ENCODE measurements at regions not wholly inside any gene's neighbourhood (a gene's known extent, or its start where the extent isn't known, plus 50 kb on each side); places are given as distances from the start of the nearest gene placed in this dataset.

DNA sequence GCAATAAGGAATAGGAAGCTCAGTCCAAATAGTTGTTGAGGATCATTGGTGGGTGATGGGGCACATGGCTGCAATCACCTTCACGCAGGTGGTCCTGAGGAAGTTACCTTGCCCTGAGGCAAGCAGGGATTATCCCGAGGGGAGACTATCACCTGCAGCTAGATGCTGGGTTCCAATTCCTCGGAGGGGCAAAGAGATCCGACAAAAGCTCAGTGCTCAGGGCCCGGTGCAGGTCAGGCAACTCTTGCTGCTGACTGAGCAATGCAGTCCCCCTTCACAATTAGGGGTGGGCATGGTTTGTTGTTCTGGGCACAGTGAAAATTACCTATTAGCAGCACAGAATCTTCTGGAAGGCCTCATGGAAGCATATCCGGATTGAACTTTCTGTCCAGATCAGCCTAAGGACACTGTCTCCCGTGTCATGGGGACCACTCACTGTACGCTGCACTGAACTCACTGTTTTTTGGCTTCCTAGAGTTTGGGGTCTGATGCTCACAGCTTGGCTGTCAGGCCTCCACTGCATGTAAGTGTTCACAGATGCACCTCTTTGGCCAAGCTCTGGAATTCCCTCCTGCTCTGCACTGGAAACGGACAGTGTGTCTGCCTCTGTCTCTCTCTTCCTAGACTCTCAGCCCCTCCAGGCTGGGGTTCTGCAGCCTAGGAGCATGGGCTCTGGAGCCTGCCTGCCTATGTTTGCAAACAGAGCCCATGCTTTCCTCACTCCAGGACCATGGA, 372.7 kb downstream of the ZNF536 start:
- Mint-ChIP-seq H3K27me3 (peaks cover 4% of the 10 kb centered on the region), H3K4me3 (no peak overlapping the region), H3K9me3 (peaks cover 0 to 11% (median 0%) of the 10 kb centered on the region in 7 donors), H3K4me1 (no peaks in the 10 kb centered on the region), H3K36me3 (no peaks in the 10 kb centered on the region), H3K27ac (no peak overlapping the region)
- Histone ChIP-seq H3K4me1 (ENCODE audit: control insufficient read depth, insufficient read depth, low read length, poor library complexity, severe bottlenecking) (no peaks in the 10 kb centered on the region), H3K36me3 (ENCODE audit: control insufficient read depth, insufficient read depth, low read length) (no peaks in the 10 kb centered on the region), H3K27ac (ENCODE audit: insufficient read depth, low read length, poor library complexity, severe bottlenecking) (no peak overlapping the region), H3K4me3 (ENCODE audit: low read depth, low read length) (no peak overlapping the region), H3K27me3 (ENCODE audit: control insufficient read depth, insufficient read depth, low read length) (no peaks in the 10 kb centered on the region), H3K9me3 (ENCODE audit: control insufficient read depth in 2 of 2, low read length in 2 of 2) (no peaks in the 10 kb centered on the region)
- no peak for ATAC-seq (ENCODE audit: low read depth in 2 of 2)
- DNase-seq, result no peak

DNA sequence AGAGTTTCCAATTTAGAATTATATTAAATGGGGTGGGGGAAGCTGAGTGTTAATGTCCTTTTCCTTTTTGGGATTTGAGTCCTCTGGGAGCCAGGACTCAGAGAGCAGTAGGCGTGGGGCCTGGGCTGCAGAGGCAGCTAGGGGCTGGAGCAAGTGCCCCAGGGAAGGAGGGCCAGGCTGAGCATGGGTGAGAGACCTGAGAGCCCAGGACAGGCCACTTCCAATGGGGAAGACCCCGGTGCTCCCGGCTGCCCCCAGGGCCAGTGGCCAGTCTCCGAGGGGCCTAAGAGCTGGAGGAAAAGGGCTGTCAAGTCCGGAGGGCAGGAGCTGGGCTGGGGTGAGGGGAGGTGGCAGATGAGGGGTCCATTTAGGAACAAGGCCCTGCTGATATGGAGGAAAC, 371.5 kb downstream of the ZNF536 start:
- Mint-ChIP-seq H3K27me3 (peaks cover 4% of the 10 kb centered on the region), H3K9me3 (peaks cover 0 to 2% (median 0%) of the 10 kb centered on the region in 7 donors), H3K4me3 (no peak overlapping the region), H3K36me3 (no peaks in the 10 kb centered on the region), H3K27ac (no peak overlapping the region), H3K4me1 (no peaks in the 10 kb centered on the region)
- Histone ChIP-seq H3K4me1 (ENCODE audit: control insufficient read depth, insufficient read depth, low read length, poor library complexity, severe bottlenecking) (no peaks in the 10 kb centered on the region), H3K36me3 (ENCODE audit: control insufficient read depth, insufficient read depth, low read length) (no peaks in the 10 kb centered on the region), H3K4me3 (ENCODE audit: low read depth, low read length) (no peak overlapping the region), H3K9me3 (ENCODE audit: control insufficient read depth in 2 of 2, low read length in 2 of 2) (no peaks in the 10 kb centered on the region), H3K27ac (ENCODE audit: insufficient read depth, low read length, poor library complexity, severe bottlenecking) (no peak overlapping the region), H3K27me3 (ENCODE audit: control insufficient read depth, insufficient read depth, low read length) (no peaks in the 10 kb centered on the region)
- ATAC-seq (ENCODE audit: low read depth in 2 of 2), result no peak
- DNase-seq, result no peak

GRCh38 chr19:30743011-30743410, 370.8 kb downstream of the ZNF536 start:
- no peaks in the 10 kb centered on the region for H3K9me3 ChIP-seq (ENCODE audit: control insufficient read depth in 2 of 2, low read length in 2 of 2)
- Mint-ChIP-seq H3K27me3 (peaks cover 4% of the 10 kb centered on the region), H3K27ac (no peak overlapping the region), H3K4me3 (no peak overlapping the region), H3K9me3 (peaks cover 0 to 2% (median 0%) of the 10 kb centered on the region in 7 donors), H3K4me1 (no peaks in the 10 kb centered on the region), H3K36me3 (no peaks in the 10 kb centered on the region)
- DNase-seq, result no peak
- no peaks in the 10 kb centered on the region for H3K36me3 ChIP-seq (ENCODE audit: control insufficient read depth, insufficient read depth, low read length)
- H3K27me3 ChIP-seq (ENCODE audit: control insufficient read depth, insufficient read depth, low read length), result no peaks in the 10 kb centered on the region
- H3K27ac ChIP-seq (ENCODE audit: insufficient read depth, low read length, poor library complexity, severe bottlenecking), result no peak overlapping the region
- no peak for ATAC-seq (ENCODE audit: low read depth in 2 of 2)
- no peak overlapping the region for H3K4me3 ChIP-seq (ENCODE audit: low read depth, low read length)
- H3K4me1 ChIP-seq (ENCODE audit: control insufficient read depth, insufficient read depth, low read length, poor library complexity, severe bottlenecking), result no peaks in the 10 kb centered on the region

DNA sequence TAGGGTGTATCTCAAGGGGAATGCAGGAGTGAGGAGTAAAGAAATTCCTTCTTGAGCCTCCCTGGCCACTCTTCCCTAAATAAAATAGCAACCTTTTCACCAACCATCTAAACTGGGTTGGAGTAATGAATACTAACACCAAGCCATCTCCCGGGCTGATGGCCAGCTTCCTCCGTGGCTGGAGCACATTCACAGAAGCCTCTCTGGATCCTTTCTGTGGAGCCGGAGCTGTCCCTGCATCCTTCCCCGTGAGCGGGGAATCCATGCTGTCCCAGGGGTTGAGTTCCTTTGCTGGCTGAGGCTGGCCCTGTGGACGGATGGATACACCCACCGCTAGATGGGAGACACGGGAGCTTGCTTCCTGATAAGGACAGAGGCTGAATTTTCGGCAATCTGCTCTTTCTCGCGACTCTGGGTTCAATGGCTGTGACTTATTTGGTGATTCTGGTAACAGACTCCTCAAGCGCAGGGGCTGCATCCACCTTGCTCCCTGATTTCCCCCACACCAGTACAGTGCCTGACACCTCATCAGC, 370.3 kb downstream of the ZNF536 start:
- Histone ChIP-seq H3K36me3 (ENCODE audit: control insufficient read depth, insufficient read depth, low read length) (no peaks in the 10 kb centered on the region), H3K27me3 (ENCODE audit: control insufficient read depth, insufficient read depth, low read length) (no peaks in the 10 kb centered on the region), H3K4me3 (ENCODE audit: low read depth, low read length) (no peak overlapping the region), H3K4me1 (ENCODE audit: control insufficient read depth, insufficient read depth, low read length, poor library complexity, severe bottlenecking) (no peaks in the 10 kb centered on the region), H3K27ac (ENCODE audit: insufficient read depth, low read length, poor library complexity, severe bottlenecking) (no peak overlapping the region), H3K9me3 (ENCODE audit: control insufficient read depth in 2 of 2, low read length in 2 of 2) (no peaks in the 10 kb centered on the region)
- no peak overlapping the region for H3K4me3 Mint-ChIP-seq
- ATAC-seq (ENCODE audit: low read depth in 2 of 2) (no peak), DNase-seq (no peak)
- peaks cover 0 to 2% (median 0%) of the 10 kb centered on the region in 7 donors for H3K9me3 Mint-ChIP-seq
- peaks cover 4% of the 10 kb centered on the region for H3K27me3 Mint-ChIP-seq
- no peaks in the 10 kb centered on the region for H3K36me3 Mint-ChIP-seq
- H3K4me1 Mint-ChIP-seq, result no peaks in the 10 kb centered on the region
- H3K27ac Mint-ChIP-seq, result no peak overlapping the region

- Histone ChIP-seq H3K27ac (ENCODE audit: insufficient read depth, low read length, poor library complexity, severe bottlenecking) (no peak overlapping the region), H3K4me1 (ENCODE audit: control insufficient read depth, insufficient read depth, low read length, poor library complexity, severe bottlenecking) (no peaks in the 10 kb centered on the region), H3K9me3 (ENCODE audit: control insufficient read depth in 2 of 2, low read length in 2 of 2) (no peaks in the 10 kb centered on the region), H3K27me3 (ENCODE audit: control insufficient read depth, insufficient read depth, low read length) (no peaks in the 10 kb centered on the region), H3K4me3 (ENCODE audit: low read depth, low read length) (no peak overlapping the region), H3K36me3 (ENCODE audit: control insufficient read depth, insufficient read depth, low read length) (no peaks in the 10 kb centered on the region)
- Mint-ChIP-seq H3K9me3 (peaks cover 0 to 1% (median 0%) of the 10 kb centered on the region in 7 donors), H3K4me1 (no peaks in the 10 kb centered on the region), H3K4me3 (no peak overlapping the region), H3K27ac (no peak overlapping the region), H3K27me3 (peaks cover 4% of the 10 kb centered on the region), H3K36me3 (no peaks in the 10 kb centered on the region)
- no peak for DNase-seq
- no peak for ATAC-seq (ENCODE audit: low read depth in 2 of 2)
These were observed 369.4 kb downstream of the ZNF536 start for GRCh38 chr19:30741566-30741965.

DNA sequence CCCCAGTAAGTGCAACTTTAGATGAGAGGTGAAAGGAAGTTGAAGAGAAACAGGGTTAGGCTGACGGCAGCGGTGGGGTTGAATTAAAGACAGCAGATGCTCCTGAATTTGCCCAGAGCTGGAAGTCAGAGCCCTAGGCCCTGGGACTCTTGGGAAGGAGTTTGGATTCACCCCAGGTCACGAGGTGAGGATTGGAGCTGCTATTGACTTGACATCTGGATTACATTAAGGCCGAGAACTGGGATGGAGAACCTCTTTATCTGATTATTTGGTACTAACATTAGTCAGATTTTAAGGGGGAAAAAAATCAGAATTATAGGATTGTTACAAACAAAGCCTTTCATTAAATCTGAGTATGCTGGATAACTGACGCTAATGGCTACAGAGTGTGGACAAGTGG, 367.2 kb downstream of the ZNF536 start:
- Mint-ChIP-seq H3K27ac (no peak overlapping the region), H3K4me1 (no peaks in the 10 kb centered on the region), H3K36me3 (no peaks in the 10 kb centered on the region), H3K9me3 (no peaks in the 10 kb centered on the region), H3K27me3 (peaks cover 4% of the 10 kb centered on the region), H3K4me3 (no peak overlapping the region)
- DNase-seq, result no peak
- no peak overlapping the region for H3K4me3 ChIP-seq (ENCODE audit: low read depth, low read length)
- no peaks in the 10 kb centered on the region for H3K27me3 ChIP-seq (ENCODE audit: control insufficient read depth, insufficient read depth, low read length)
- H3K4me1 ChIP-seq (ENCODE audit: control insufficient read depth, insufficient read depth, low read length, poor library complexity, severe bottlenecking), result no peaks in the 10 kb centered on the region
- no peaks in the 10 kb centered on the region for H3K9me3 ChIP-seq (ENCODE audit: control insufficient read depth in 2 of 2, low read length in 2 of 2)
- no peak overlapping the region for H3K27ac ChIP-seq (ENCODE audit: insufficient read depth, low read length, poor library complexity, severe bottlenecking)
- H3K36me3 ChIP-seq (ENCODE audit: control insufficient read depth, insufficient read depth, low read length), result no peaks in the 10 kb centered on the region
- ATAC-seq (ENCODE audit: low read depth in 2 of 2), result no peak

DNA sequence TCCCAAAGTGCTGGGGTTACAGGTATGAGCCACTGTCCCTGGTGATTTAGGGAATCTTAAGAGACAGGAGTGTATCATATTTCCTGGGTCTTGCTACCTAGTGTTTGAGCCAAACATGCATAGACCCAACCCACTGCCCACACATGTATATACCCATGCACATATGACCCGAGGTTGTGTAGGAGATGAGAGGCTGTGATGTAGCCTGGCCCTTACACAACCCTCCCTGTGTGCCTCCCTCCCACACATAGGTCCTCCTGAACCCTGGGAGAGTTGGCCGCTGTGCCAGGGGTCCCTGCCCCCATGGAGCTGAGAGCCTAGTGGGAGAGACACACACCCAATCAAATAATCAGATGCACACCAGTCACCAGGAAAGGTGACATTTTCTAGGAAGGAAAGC, 365.9 kb downstream of the ZNF536 start:
- H3K4me3 Mint-ChIP-seq, result no peak overlapping the region
- H3K27ac Mint-ChIP-seq, result no peak overlapping the region
- H3K36me3 Mint-ChIP-seq, result no peaks in the 10 kb centered on the region
- Histone ChIP-seq H3K36me3 (ENCODE audit: control insufficient read depth, insufficient read depth, low read length) (no peaks in the 10 kb centered on the region), H3K4me3 (ENCODE audit: low read depth, low read length) (no peak overlapping the region), H3K4me1 (ENCODE audit: control insufficient read depth, insufficient read depth, low read length, poor library complexity, severe bottlenecking) (no peaks in the 10 kb centered on the region), H3K27ac (ENCODE audit: insufficient read depth, low read length, poor library complexity, severe bottlenecking) (no peak overlapping the region), H3K9me3 (ENCODE audit: control insufficient read depth in 2 of 2, low read length in 2 of 2) (no peaks in the 10 kb centered on the region), H3K27me3 (ENCODE audit: control insufficient read depth, insufficient read depth, low read length) (no peaks in the 10 kb centered on the region)
- peaks cover 4% of the 10 kb centered on the region for H3K27me3 Mint-ChIP-seq
- H3K4me1 Mint-ChIP-seq, result no peaks in the 10 kb centered on the region
- no peak for ATAC-seq (ENCODE audit: low read depth in 2 of 2)
- DNase-seq, result no peak
- H3K9me3 Mint-ChIP-seq, result peaks cover 0 to under 1% (median 0%) of the 10 kb centered on the region in 7 donors

DNA sequence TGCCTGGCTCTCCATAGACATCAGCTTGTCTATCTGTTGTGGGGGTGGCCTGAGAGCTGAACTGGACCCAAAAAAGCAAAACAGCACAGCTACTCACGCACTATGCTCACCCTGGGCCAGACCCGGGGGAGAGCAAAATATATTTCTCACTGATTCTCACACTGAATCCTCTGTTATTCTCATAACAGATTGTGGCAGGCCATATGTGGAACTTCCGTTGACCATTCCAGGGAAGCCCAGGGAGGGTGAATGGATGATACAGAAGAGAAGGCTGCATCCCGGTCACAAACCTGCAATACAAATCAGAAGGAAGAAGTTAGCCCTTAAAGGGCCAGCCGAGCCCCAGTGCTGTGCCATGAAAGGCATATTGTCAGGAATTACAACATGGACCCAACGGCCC, 362.5 kb downstream of the ZNF536 start:
- ATAC-seq (ENCODE audit: low read depth in 2 of 2) (no peak), DNase-seq (no peak)
- H3K4me1 Mint-ChIP-seq, result no peaks in the 10 kb centered on the region
- H3K27me3 Mint-ChIP-seq, result no peaks in the 10 kb centered on the region
- peaks cover 0 to 2% (median 0%) of the 10 kb centered on the region in 7 donors for H3K9me3 Mint-ChIP-seq
- H3K27ac ChIP-seq (ENCODE audit: insufficient read depth, low read length, poor library complexity, severe bottlenecking), result no peak overlapping the region
- H3K4me1 ChIP-seq (ENCODE audit: control insufficient read depth, insufficient read depth, low read length, poor library complexity, severe bottlenecking), result no peaks in the 10 kb centered on the region
- no peak overlapping the region for H3K27ac Mint-ChIP-seq
- no peaks in the 10 kb centered on the region for H3K27me3 ChIP-seq (ENCODE audit: control insufficient read depth, insufficient read depth, low read length)
- no peak overlapping the region for H3K4me3 Mint-ChIP-seq
- H3K36me3 ChIP-seq (ENCODE audit: control insufficient read depth, insufficient read depth, low read length), result no peaks in the 10 kb centered on the region
- no peaks in the 10 kb centered on the region for H3K36me3 Mint-ChIP-seq
- H3K4me3 ChIP-seq (ENCODE audit: low read depth, low read length), result no peak overlapping the region
- no peaks in the 10 kb centered on the region for H3K9me3 ChIP-seq (ENCODE audit: control insufficient read depth in 2 of 2, low read length in 2 of 2)

All from CD4-positive, CD25-positive, alpha-beta regulatory T cell (primary cell).